Ishikawa (cell line): ENCODE measurements at regions not wholly inside any gene's neighbourhood (a gene's known extent, or its start where the extent isn't known, plus 50 kb on each side); places are given as distances from the start of the nearest gene placed in this dataset.

Source experiments
- CREB1 ChIP-seq: IDR thresholded peaks from 2 replicates; pipeline ENCODE4 v1.6.1; 2012; ENCODE audit warnings: low read depth
- EP300 ChIP-seq: IDR thresholded peaks from 2 replicates; pipeline ENCODE4 v1.6.1; 2012; ENCODE audit warnings: borderline replicate concordance
- MAX ChIP-seq: IDR thresholded peaks from 2 replicates; pipeline ENCODE4 v1.6.1; 2012
- RAD21 ChIP-seq: IDR thresholded peaks from 2 replicates; pipeline ENCODE4 v1.6.1; 2012; ENCODE audit warnings: low read depth
- REST ChIP-seq: IDR thresholded peaks from 2 replicates; pipeline ENCODE4 v1.6.1; 2012; ENCODE audit warnings: low read depth, mild to moderate bottlenecking
- TAF1 ChIP-seq: IDR thresholded peaks from 2 replicates; pipeline ENCODE4 v1.6.1; 2012; ENCODE audit warnings: low read depth, mild to moderate bottlenecking
- YY1 ChIP-seq: IDR thresholded peaks from 2 replicates; pipeline ENCODE4 v1.6.1; 2012; ENCODE audit warnings: low read depth
- ZBTB7A ChIP-seq: IDR thresholded peaks from 2 replicates; pipeline ENCODE4 v1.6.1; 2012; ENCODE audit warnings: low read depth

DNA sequence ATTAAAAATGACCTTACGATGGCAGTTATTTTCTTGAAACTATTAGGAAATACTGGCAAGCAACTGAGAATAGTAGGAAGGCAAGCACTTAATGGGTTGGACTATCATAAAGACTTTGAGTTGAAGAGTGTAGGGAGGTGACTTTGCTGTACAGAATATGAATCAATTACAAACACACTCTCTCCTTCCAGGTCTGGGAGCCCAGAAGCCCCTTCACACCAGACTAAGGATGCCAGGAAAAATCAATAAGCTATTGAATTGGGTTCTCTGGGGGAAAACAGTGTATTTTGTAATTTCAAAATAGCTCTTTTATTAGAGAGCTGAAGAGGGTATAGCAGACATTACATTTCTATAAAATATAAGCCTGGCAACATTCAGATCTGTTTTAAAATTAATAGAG, 736.4 kb downstream of the NOVA1 start:
- no peak for TF ChIP-seq MAX
- no peak for TF ChIP-seq EP300
- TF ChIP-seq CREB1 = no peak
- TF ChIP-seq ZBTB7A = no peak
- no peak for TF ChIP-seq YY1
- no peak for TF ChIP-seq REST
- TF ChIP-seq TAF1 = no peak
- TF ChIP-seq RAD21 = no peak
